ENCODE measurements at regions not wholly inside any gene's neighbourhood (a gene's known extent, or its start where the extent isn't known, plus 50 kb on each side); places are given as distances from the start of the nearest gene placed in this dataset.

- Histone ChIP-seq H2AK9ac (replicated peaks; ENCODE audit: low read depth, low read length, poor library complexity) (no peak overlapping the region), H3K4me1 (ENCODE audit: control insufficient read depth, insufficient read depth, low read length) (no peaks in the 10 kb centered on the region), H2BK5ac (ENCODE audit: low read depth, low read length, poor library complexity, severe bottlenecking) (no peak overlapping the region), H4K5ac (ENCODE audit: low read depth, low read length) (no peak overlapping the region), H3K36me3 (ENCODE audit: control insufficient read depth, insufficient read depth, low read length) (no peaks in the 10 kb centered on the region), H3K4ac (ENCODE audit: low read depth, low read length) (no peak overlapping the region), H3K79me1 (ENCODE audit: low read depth in 1 of 2, low read length in 2 of 2) (no peaks in the 10 kb centered on the region), H3K14ac (replicated peaks; ENCODE audit: low read depth, low read length) (no peak overlapping the region), H3K56ac (ENCODE audit: extremely low read depth, insufficient read depth, low read length) (no peak overlapping the region), H3K9me1 (ENCODE audit: insufficient read depth, low read length) (no peaks in the 10 kb centered on the region), H3K9me3 (ENCODE audit: control insufficient read depth, insufficient read depth, low read length) (no peaks in the 10 kb centered on the region), H2BK15ac (ENCODE audit: low read depth, low read length) (no peak overlapping the region), H2AK5ac (ENCODE audit: low read depth, low read length) (no peak overlapping the region), H3K23ac (ENCODE audit: low read depth, low read length) (no peak overlapping the region), H3K4me3 (ENCODE audit: insufficient read depth, low read depth, low read length) (no peak overlapping the region), H2BK120ac (ENCODE audit: low read depth, low read length) (no peak overlapping the region), H3K4me2 (ENCODE audit: low read depth, low read length) (no peak overlapping the region), H3K27me3 (ENCODE audit: control insufficient read depth, insufficient read depth, low read length) (no peaks in the 10 kb centered on the region), H2AFZ (replicated peaks; ENCODE audit: low read length, poor library complexity) (no peak overlapping the region), H4K91ac (ENCODE audit: insufficient read depth, low read depth, low read length) (no peak overlapping the region), H3K18ac (ENCODE audit: low read depth, low read length) (no peak overlapping the region), H3K9ac (ENCODE audit: low read depth, low read length) (no peak overlapping the region), H4K8ac (ENCODE audit: low read depth in 2 of 2, low read length in 2 of 2) (no peak overlapping the region), H3K27ac (ENCODE audit: insufficient read depth, low read length) (no peak overlapping the region), H4K20me1 (ENCODE audit: insufficient read depth, low read length) (no peaks in the 10 kb centered on the region), H2BK20ac (ENCODE audit: low read depth, low read length) (no peak overlapping the region)
- ChIA-PET POLR2A (ENCODE audit: unreplicated experiment) (no interaction called here), CTCF (no interaction called here)
- no CpG with 5 or more reads among the region's 2 CpGs for WGBS, 2 experiments (ENCODE audit: extremely low coverage in 2 of 2, insufficient read length in 1 of 2)
- in situ Hi-C loops (cut with MboI; ENCODE audit: low sequenced_read_pairs) (no loop called here), dilution Hi-C loops (cut with HindIII; ENCODE audit: low sequenced_read_pairs, unreplicated experiment) (no loop called here), intact Hi-C loops (cut with micrococcal nuclease) (no loop called here)
- DNase-seq (no peak), ATAC-seq (ENCODE audit: low read depth) (no peak)
- TF ChIP-seq RCOR1 (IDR thresholded peaks at IDR 0.05; ENCODE audit: insufficient replicate concordance, low read length) (no peak), RAD21 (IDR thresholded peaks at IDR 0.05; ENCODE audit: low read length) (no peak)
- no TSS peak for BruUV-seq (replicated peaks)
Measured at GRCh38 chr9:12368569-12368968, 324.6 kb upstream of the TYRP1 start.

All from IMR-90 (cell line).